MCF 10A (cell line): ENCODE measurements at regions not wholly inside any gene's neighbourhood (a gene's known extent, or its start where the extent isn't known, plus 50 kb on each side); places are given as distances from the start of the nearest gene placed in this dataset.

ENCODE experiments used
- BruUV-seq: library from RNA; stranded (reverse); fragments of 400-500 nt; replicated peaks from 2 replicates; lab custom pipeline; 2021; lab: Mats Ljungman, UMichigan
- CTCF ChIA-PET: fragments of 300-600 bp; sonication (Branson Sonifier 250); formaldehyde crosslinking; extraction: SDS; loops from one replicate; lab custom pipeline; 2021; ENCODE audit warnings: antibody characterized with exemption, inconsistent platforms; lab: Yijun Ruan, JAX
- POLR2A ChIA-PET: fragments of 300-600, 350-650 bp; sonication (Branson Sonifier 250); formaldehyde crosslinking; extraction: SDS; loops from one replicate; lab custom pipeline; 2020; ENCODE audit warnings: antibody characterized with exemption, inconsistent platforms; lab: Yijun Ruan, JAX
- DNase-seq: peaks from one replicate; pipeline ENCODE4 v3.0.0-alpha.2; 2018; ENCODE audit not compliant: unreplicated experiment
- H3K27ac Mint-ChIP-seq: one replicate; pipeline ENCODE4 v1.8.0; 2022; ENCODE audit warnings: mild to moderate bottlenecking, low read depth, mixed read lengths; ENCODE audit not compliant: unreplicated experiment
- H3K27me3 Mint-ChIP-seq: one replicate; pipeline ENCODE4 v1.8.0; 2022; ENCODE audit warnings: mixed read lengths; ENCODE audit not compliant: insufficient read depth, unreplicated experiment
- H3K36me3 Mint-ChIP-seq: one replicate; pipeline ENCODE4 v1.8.0; 2022; ENCODE audit warnings: mild to moderate bottlenecking, moderate library complexity, mixed read lengths; ENCODE audit not compliant: insufficient read depth, unreplicated experiment
- H3K4me1 Mint-ChIP-seq: one replicate; pipeline ENCODE4 v1.8.0; 2022; ENCODE audit warnings: mixed read lengths; ENCODE audit not compliant: insufficient read depth, unreplicated experiment
- H3K4me3 Mint-ChIP-seq: one replicate; pipeline ENCODE4 v1.8.0; 2022; ENCODE audit warnings: mild to moderate bottlenecking, moderate library complexity, mixed read lengths; ENCODE audit not compliant: unreplicated experiment
- H3K9me3 Mint-ChIP-seq: one replicate; pipeline ENCODE4 v1.8.0; 2022; ENCODE audit warnings: mixed read lengths; ENCODE audit not compliant: unreplicated experiment
- intact Hi-C: fragments of 100-400 bp; cut with micrococcal nuclease; formaldehyde crosslinking; loops from 2 replicates; pipeline ENCODE4 v1.14.1; 2022
- TF ChIP-seq, protein P1 (sequence below): fragments of 200-600 bp; IDR thresholded peaks from one replicate; pipeline ENCODE4 v1.8.0; 2022; ENCODE audit warnings: antibody characterized with exemption, mild to moderate bottlenecking; ENCODE audit not compliant: unreplicated experiment

DNA sequence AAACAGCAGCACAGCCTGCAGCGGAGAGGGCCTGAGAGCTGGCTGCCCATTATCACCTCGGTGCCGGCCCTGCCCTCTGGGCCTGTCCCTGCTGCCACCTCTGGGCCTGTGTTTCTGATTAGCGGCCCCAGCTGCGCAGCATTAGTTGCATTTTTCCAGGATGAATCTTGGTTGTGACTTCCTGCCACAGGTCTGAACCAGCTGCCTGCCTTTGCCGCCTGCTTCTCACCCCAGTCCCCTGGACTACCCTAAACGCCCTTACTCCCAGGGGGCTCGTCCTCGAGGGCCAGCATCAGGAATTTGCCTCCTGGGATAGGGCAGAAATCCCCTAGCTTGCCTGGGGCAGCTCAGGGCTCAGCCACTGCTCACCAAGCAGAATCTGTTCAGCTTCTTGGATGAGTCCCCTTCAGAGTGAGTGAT lies 342.8 kb downstream of the DYSF start:
- Mint-ChIP-seq H3K9me3 (no peaks in the 10 kb centered on the region), H3K36me3 (no peaks in the 10 kb centered on the region), H3K4me3 (no peak overlapping the region), H3K27ac (no peak overlapping the region), H3K4me1 (no peaks in the 10 kb centered on the region), H3K27me3 (no peaks in the 10 kb centered on the region)
- DNase-seq, result no peak
- ChIA-PET CTCF (interaction anchor here (0.6 to 6.4 kb wide), 11 partner anchors 8 to 1417 kb away, joined by 3 to 60 read pairs (median 3); no protein-coding TSS in a partner anchor), POLR2A (interaction anchor here (1.2 kb wide), 1 partner anchor 19 kb away, joined by 3 read pairs; no protein-coding TSS in a partner anchor)
- TF ChIP-seq, protein P1, sequence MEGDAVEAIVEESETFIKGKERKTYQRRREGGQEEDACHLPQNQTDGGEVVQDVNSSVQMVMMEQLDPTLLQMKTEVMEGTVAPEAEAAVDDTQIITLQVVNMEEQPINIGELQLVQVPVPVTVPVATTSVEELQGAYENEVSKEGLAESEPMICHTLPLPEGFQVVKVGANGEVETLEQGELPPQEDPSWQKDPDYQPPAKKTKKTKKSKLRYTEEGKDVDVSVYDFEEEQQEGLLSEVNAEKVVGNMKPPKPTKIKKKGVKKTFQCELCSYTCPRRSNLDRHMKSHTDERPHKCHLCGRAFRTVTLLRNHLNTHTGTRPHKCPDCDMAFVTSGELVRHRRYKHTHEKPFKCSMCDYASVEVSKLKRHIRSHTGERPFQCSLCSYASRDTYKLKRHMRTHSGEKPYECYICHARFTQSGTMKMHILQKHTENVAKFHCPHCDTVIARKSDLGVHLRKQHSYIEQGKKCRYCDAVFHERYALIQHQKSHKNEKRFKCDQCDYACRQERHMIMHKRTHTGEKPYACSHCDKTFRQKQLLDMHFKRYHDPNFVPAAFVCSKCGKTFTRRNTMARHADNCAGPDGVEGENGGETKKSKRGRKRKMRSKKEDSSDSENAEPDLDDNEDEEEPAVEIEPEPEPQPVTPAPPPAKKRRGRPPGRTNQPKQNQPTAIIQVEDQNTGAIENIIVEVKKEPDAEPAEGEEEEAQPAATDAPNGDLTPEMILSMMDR, result no peak
- intact Hi-C loops, result no loop called here
- BruUV-seq, result no TSS peak

DNA sequence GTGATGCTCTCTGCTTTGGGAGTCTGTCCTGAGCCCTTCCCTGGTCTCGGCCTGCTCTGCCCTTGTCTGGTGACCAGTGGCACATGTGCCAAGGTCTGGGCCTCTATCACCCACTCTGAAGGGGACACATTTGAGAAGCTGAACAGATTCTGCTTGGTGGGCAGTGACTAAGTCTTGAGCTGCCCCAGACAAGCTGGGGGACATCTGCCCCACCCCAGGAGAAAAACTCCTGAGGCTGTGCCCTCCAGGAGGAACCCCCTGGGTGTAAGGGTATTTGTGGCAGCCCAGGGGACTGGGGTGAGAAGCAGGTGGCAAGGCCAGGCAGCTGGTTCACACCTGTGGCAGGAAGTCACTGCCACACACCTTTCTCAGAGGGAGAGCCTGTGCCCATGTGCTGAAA lies 342.1 kb downstream of the DYSF start:
- H3K27me3 Mint-ChIP-seq, result no peaks in the 10 kb centered on the region
- ChIA-PET POLR2A (no interaction called here), CTCF (interaction anchor here (0.7 to 6.4 kb wide), 7 partner anchors 8 to 355 kb away, joined by 3 to 60 read pairs (median 4); no protein-coding TSS in a partner anchor)
- H3K27ac Mint-ChIP-seq, result no peak overlapping the region
- DNase-seq, result no peak
- intact Hi-C loops, result no loop called here
- H3K4me1 Mint-ChIP-seq, result no peaks in the 10 kb centered on the region
- H3K4me3 Mint-ChIP-seq, result no peak overlapping the region
- BruUV-seq, result no TSS peak
- TF ChIP-seq, protein P1, result no peak
- H3K36me3 Mint-ChIP-seq, result no peaks in the 10 kb centered on the region
- no peaks in the 10 kb centered on the region for H3K9me3 Mint-ChIP-seq

DNA sequence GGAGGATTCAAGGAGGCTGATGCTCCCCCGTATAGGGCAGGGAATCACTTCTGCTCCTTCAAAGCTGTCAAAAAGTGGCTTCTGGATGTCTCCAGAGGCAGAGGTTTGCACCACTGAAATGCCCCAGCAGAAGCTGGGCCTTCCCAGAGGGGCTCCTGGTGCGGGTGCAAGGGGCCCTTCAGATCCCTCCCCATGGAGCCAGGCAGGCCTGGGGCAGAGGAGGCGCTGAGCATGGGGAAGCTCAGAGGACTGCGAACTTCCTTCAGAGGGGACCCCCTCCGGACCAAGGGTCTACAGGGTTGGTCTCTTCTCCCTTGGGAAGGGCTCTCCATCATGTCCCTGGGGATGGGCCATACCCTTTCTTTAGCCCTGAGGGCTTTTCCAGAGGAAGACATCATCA lies 341.2 kb downstream of the DYSF start:
- Mint-ChIP-seq H3K9me3 (no peaks in the 10 kb centered on the region), H3K4me1 (no peaks in the 10 kb centered on the region), H3K36me3 (no peaks in the 10 kb centered on the region), H3K4me3 (no peak overlapping the region), H3K27ac (no peak overlapping the region), H3K27me3 (no peaks in the 10 kb centered on the region)
- no peak for DNase-seq
- intact Hi-C loops, result no loop called here
- BruUV-seq, result no TSS peak
- TF ChIP-seq, protein P1, result no peak
- POLR2A ChIA-PET, result no interaction called here
- CTCF ChIA-PET, result interaction anchor here (0.7 to 6.4 kb wide), 3 partner anchors 16 to 250 kb away, joined by 3 to 60 read pairs (median 3); no protein-coding TSS in a partner anchor

DNA sequence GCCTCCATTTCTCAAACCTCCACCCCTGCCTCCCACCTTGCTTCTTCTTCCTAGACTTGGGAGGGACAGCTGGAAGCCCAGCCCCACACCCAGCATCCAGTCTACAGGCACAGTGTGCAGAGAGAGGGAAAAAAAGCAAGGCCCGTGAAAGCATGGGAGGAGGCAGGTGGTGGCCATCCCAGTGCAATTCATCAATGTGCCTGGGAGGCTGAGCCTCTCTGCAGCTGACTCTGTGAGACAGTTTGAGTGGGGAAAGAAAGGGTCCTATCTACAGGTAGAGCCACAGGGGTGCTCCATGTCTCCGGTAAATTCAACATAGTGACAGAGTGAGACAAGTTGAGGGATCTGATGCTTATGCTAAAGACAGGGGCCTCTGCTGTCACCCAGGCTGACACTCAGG lies 340.6 kb downstream of the DYSF start:
- intact Hi-C loops, result no loop called here
- CTCF ChIA-PET, result interaction anchor here (0.7 kb wide), 1 partner anchor 15 kb away, joined by 3 read pairs; no protein-coding TSS in a partner anchor

More for the DNA sequence above, 340.6 kb downstream of the DYSF start:
- Mint-ChIP-seq H3K27me3 (no peaks in the 10 kb centered on the region), H3K4me3 (no peak overlapping the region), H3K4me1 (no peaks in the 10 kb centered on the region), H3K9me3 (no peaks in the 10 kb centered on the region), H3K27ac (no peak overlapping the region), H3K36me3 (no peaks in the 10 kb centered on the region)
- TF ChIP-seq, protein P1, result no peak
- POLR2A ChIA-PET, result no interaction called here
- BruUV-seq, result no TSS peak
- no peak for DNase-seq
